Upper lobe of left lung (tissue), 4 donors: ENCODE measurements at regions not wholly inside any gene's neighbourhood (a gene's known extent, or its start where the extent isn't known, plus 50 kb on each side); places are given as distances from the start of the nearest gene placed in this dataset.

Experiments
- CTCF ChIP-seq, 6 experiments: fragments of 450-650 bp in 4 of 6; fragments of 200-600 bp in 2 of 6; sonication (generic) in 2 of 6; IDR thresholded peaks; one replicate each; pipeline ENCODE4 v1.5.1; 2016 to 2019; ENCODE audit warnings: antibody characterized with exemption in 6 of 6
- EP300 ChIP-seq, 4 donors: sonication (generic); formaldehyde crosslinking; IDR thresholded peaks; one replicate each; pipeline ENCODE4 v1.5.1; 2017; ENCODE audit warnings: antibody characterized with exemption in 4 of 4, control low read depth in 2 of 4
- POLR2AphosphoS5 ChIP-seq, 2 donors: sonication (generic); formaldehyde crosslinking; IDR thresholded peaks; one replicate each; pipeline ENCODE4 v1.5.1; 2017; ENCODE audit warnings: antibody characterized with exemption in 2 of 2

DNA sequence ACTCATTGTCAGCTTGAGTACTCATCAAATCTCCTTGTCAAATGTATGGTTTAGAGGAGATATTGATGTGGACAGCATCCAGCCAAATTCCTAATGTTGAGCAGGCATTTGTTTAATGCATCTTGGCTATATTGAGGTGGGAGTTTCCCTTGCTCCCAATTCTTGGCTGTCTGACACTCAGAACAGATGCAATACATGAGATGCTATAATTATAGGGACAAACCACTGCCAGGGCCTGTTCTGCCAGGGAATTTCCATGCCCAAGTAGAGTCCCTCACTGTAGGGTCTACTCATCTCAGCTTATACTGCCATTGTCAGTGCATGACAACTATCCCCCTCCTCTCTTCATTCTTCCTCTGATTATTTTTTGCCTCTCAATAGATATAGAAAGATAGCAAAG, 392.0 kb upstream of the KCNN2 start:
- no peak for TF ChIP-seq CTCF (IDR thresholded peaks at IDR 0.05)
- no peak for TF ChIP-seq POLR2AphosphoS5 (IDR thresholded peaks at IDR 0.05)
- TF ChIP-seq EP300 (IDR thresholded peaks at IDR 0.05): no peak
